GM18909 (cell line): ENCODE measurements at regions not wholly inside any gene's neighbourhood (a gene's known extent, or its start where the extent isn't known, plus 50 kb on each side); places are given as distances from the start of the nearest gene placed in this dataset.
"Not testable (repeated sequence)": the region's sequence is repeated elsewhere in the genome, so short reads cannot be mapped to it uniquely, and the experiment has no call there.

Experiments
- ATAC-seq: cut with Tn5 transposase; IDR thresholded peaks from one replicate; pipeline ENCODE4 v1.9.1; 2021; ENCODE audit warnings: mild to moderate bottlenecking; ENCODE audit not compliant: unreplicated experiment, poor library complexity

GRCh38 chr4:72945719-72946336, 123.7 kb downstream of the COX18 start:
- ATAC-seq = no peak

- ATAC-seq = no peak
Observed at GRCh38 chr4:72942565-72942964, 127.0 kb downstream of the COX18 start.

- ATAC-seq = no peak
Observed at GRCh38 chr4:72938516-72938915, 131.0 kb downstream of the COX18 start.

- ATAC-seq = no peak
Observed at GRCh38 chr4:72935462-72935861, 134.1 kb downstream of the COX18 start.

GRCh38 chr4:72933029-72933428, 136.5 kb downstream of the COX18 start:
- ATAC-seq = no peak

GRCh38 chr4:72931346-72931745, 138.2 kb downstream of the COX18 start:
- ATAC-seq = no peak

GRCh38 chr4:72929596-72930274, 139.8 kb downstream of the COX18 start:
- ATAC-seq = not testable (repeated sequence)

- ATAC-seq = no peak
Observed at GRCh38 chr4:72924814-72925213, 144.7 kb downstream of the COX18 start.

- ATAC-seq = no peak
Observed at GRCh38 chr4:72919937-72920336, 149.6 kb downstream of the COX18 start.

GRCh38 chr4:72919464-72919863, 150.1 kb downstream of the COX18 start:
- ATAC-seq = no peak

- no peak for ATAC-seq
Observed at GRCh38 chr4:72918362-72918761, 151.2 kb downstream of the COX18 start.

- ATAC-seq = no peak
Observed at GRCh38 chr4:72911316-72911715, 158.2 kb downstream of the COX18 start.

GRCh38 chr4:72909461-72909860, 160.1 kb downstream of the COX18 start:
- no peak for ATAC-seq

- ATAC-seq = no peak
Observed at GRCh38 chr4:72902354-72902753, 167.2 kb downstream of the COX18 start.

- ATAC-seq = no peak
Observed at GRCh38 chr4:72901553-72901952, 168.0 kb downstream of the COX18 start.

- ATAC-seq = no peak
Observed at GRCh38 chr4:72900952-72901351, 168.6 kb downstream of the COX18 start.

- no peak for ATAC-seq
Observed at GRCh38 chr4:72899621-72900020, 169.9 kb downstream of the COX18 start.

GRCh38 chr4:72899214-72899613, 170.3 kb downstream of the COX18 start:
- ATAC-seq = no peak

GRCh38 chr4:72896515-72896914, 173.0 kb downstream of the COX18 start:
- ATAC-seq = no peak

- ATAC-seq = no peak
Observed at GRCh38 chr4:72895408-72895807, 174.1 kb downstream of the COX18 start.

GRCh38 chr4:72893354-72894066, 176.0 kb downstream of the COX18 start:
- no peak for ATAC-seq

- no peak for ATAC-seq
Observed at GRCh38 chr4:72888331-72888730, 181.2 kb downstream of the COX18 start.
